Fibroblast of lung (primary cell): ENCODE measurements at regions not wholly inside any gene's neighbourhood (a gene's known extent, or its start where the extent isn't known, plus 50 kb on each side); places are given as distances from the start of the nearest gene placed in this dataset.

Source experiments
- DNase-seq, 2 donors: peaks; one replicate each; pipeline versions ENCODE4 v3.0.0 to v3.0.0-alpha.2; 2010; ENCODE audit warnings: low read depth in 2 of 2
- H2AFZ ChIP-seq: 2 replicates; pipeline ENCODE4 v1.5.1; 2012; ENCODE audit warnings: low read length, control low read depth, inconsistent platforms
- H3K27ac ChIP-seq: 2 replicates; pipeline ENCODE4 v1.5.1; 2011; ENCODE audit warnings: low read length, control low read depth; ENCODE audit not compliant: insufficient read depth
- H3K27me3 ChIP-seq: 2 replicates; pipeline ENCODE4 v1.5.1; 2011; ENCODE audit warnings: mild to moderate bottlenecking, low read length; ENCODE audit not compliant: control insufficient read depth, insufficient read depth
- H3K36me3 ChIP-seq: 2 replicates; pipeline ENCODE4 v1.5.1; 2011; ENCODE audit warnings: low read length; ENCODE audit not compliant: control insufficient read depth, insufficient read depth
- H3K4me1 ChIP-seq: 2 replicates; pipeline ENCODE4 v1.5.1; 2011; ENCODE audit warnings: low read length; ENCODE audit not compliant: control insufficient read depth, insufficient read depth; ENCODE audit errors: extremely low read depth
- H3K4me2 ChIP-seq: 2 replicates; pipeline ENCODE4 v1.5.1; 2011; ENCODE audit warnings: low read length, control low read depth; ENCODE audit not compliant: insufficient read depth; ENCODE audit errors: extremely low read depth
- H3K4me3 ChIP-seq, 4 experiments: fragments of 200-600 bp in 1 of 4; sonication (generic) in 1 of 4; replicated peaks in 1 of 4; 2 replicates each; pipeline ENCODE4 v1.5.1; 2011 to 2016; ENCODE audit warnings: low read length in 4 of 4, low read depth in 3 of 4, mild to moderate bottlenecking in 3 of 4, control low read depth in 2 of 4, inconsistent platforms in 1 of 4, mixed read lengths in 1 of 4; ENCODE audit not compliant: insufficient read depth in 1 of 4; ENCODE audit errors: control extremely low read depth in 1 of 4
- H3K79me2 ChIP-seq: 2 replicates; pipeline ENCODE4 v1.5.1; 2012; ENCODE audit warnings: mild to moderate bottlenecking, low read length, inconsistent platforms; ENCODE audit not compliant: control insufficient read depth, insufficient read depth
- H3K9ac ChIP-seq: 2 replicates; pipeline ENCODE4 v1.5.1; 2011; ENCODE audit warnings: mild to moderate bottlenecking, low read length, control low read depth; ENCODE audit not compliant: insufficient read depth
- H3K9me3 ChIP-seq: 2 replicates; pipeline ENCODE4 v1.5.1; 2012; ENCODE audit warnings: low read depth, low read length; ENCODE audit not compliant: control insufficient read depth, insufficient read depth
- H4K20me1 ChIP-seq: 2 replicates; pipeline ENCODE4 v1.5.1; 2011; ENCODE audit warnings: low read length; ENCODE audit not compliant: control insufficient read depth, insufficient read depth; ENCODE audit errors: extremely low read depth
- EZH2 ChIP-seq: IDR thresholded peaks from 2 replicates; pipeline ENCODE4 v1.5.1; 2012; ENCODE audit warnings: low read length, control low read depth, mild to moderate bottlenecking; ENCODE audit errors: missing control alignments
- TF ChIP-seq, protein P1 (sequence below), 2 donors: IDR thresholded peaks in 1 of 2; conservative IDR thresholded peaks in 1 of 2; 1 replicate in 1 of 2; 2 replicates in 1 of 2; pipeline ENCODE4 v1.5.1; 2011 to 2012; ENCODE audit warnings: low read length in 2 of 2, control low read depth in 1 of 2, inconsistent platforms in 1 of 2, low read depth in 1 of 2, mild to moderate bottlenecking in 1 of 2

DNA sequence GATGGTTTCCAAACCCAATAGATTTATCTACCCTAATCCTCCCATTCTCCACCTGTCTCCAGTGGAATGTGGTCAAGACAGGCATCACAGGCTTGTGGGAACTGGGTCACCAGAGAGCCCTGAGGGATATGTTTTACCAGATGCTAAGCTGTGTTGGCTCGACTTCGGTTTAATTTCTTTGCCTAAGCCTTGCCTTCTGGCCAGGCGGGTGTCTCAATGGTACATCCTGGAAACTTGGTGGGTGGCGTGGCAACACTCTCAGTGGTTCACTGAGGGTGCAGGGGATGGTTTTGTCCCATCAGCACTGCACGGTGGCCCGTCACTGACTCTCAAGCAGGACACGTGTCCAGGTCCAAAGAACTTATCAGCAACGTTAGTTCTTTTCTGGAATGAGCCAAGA lies 192.2 kb downstream of the TENT4A start:
- Histone ChIP-seq H3K4me2 (no peak overlapping the region), H3K9ac (no peak overlapping the region), H3K27me3 (no peaks in the 10 kb centered on the region), H3K27ac (no peak overlapping the region), H4K20me1 (no peaks in the 10 kb centered on the region), H3K4me3 (no peak overlapping the region), H3K79me2 (no peaks in the 10 kb centered on the region), H3K4me1 (no peaks in the 10 kb centered on the region), H2AFZ (no peak overlapping the region), H3K36me3 (no peaks in the 10 kb centered on the region), H3K9me3 (no peaks in the 10 kb centered on the region)
- TF ChIP-seq, protein P1, sequence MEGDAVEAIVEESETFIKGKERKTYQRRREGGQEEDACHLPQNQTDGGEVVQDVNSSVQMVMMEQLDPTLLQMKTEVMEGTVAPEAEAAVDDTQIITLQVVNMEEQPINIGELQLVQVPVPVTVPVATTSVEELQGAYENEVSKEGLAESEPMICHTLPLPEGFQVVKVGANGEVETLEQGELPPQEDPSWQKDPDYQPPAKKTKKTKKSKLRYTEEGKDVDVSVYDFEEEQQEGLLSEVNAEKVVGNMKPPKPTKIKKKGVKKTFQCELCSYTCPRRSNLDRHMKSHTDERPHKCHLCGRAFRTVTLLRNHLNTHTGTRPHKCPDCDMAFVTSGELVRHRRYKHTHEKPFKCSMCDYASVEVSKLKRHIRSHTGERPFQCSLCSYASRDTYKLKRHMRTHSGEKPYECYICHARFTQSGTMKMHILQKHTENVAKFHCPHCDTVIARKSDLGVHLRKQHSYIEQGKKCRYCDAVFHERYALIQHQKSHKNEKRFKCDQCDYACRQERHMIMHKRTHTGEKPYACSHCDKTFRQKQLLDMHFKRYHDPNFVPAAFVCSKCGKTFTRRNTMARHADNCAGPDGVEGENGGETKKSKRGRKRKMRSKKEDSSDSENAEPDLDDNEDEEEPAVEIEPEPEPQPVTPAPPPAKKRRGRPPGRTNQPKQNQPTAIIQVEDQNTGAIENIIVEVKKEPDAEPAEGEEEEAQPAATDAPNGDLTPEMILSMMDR (conservative IDR thresholded peaks at IDR 0.05 in 1 of 2, IDR thresholded peaks at IDR 0.05 in 1 of 2; ENCODE audit: low read depth in 1 of 2, low read length in 2 of 2), result no peak
- no peak for TF ChIP-seq EZH2
- no peak for DNase-seq

DNA sequence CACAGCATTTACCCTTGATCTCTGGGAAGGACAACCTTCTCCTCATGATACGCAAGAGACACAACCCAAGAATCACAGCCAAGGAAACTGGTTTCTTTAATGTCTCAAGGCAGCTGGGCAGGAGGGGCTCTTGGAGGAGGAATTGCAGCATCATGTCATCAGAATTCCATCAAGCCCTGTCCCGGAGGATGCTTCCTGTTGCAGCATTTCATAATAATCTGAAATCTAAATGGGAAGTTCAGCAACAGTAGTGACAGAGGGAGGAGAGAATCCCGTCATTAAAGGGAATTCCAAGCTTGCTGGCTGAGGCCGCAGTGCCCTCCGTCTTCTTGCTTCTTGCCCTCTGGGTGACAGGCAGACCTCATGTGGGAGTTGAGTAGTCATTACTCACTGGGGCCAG lies 192.7 kb downstream of the TENT4A start:
- Histone ChIP-seq H2AFZ (no peak overlapping the region), H3K9ac (no peak overlapping the region), H3K4me1 (no peaks in the 10 kb centered on the region), H3K4me2 (no peak overlapping the region), H3K4me3 (no peak overlapping the region), H3K27ac (no peak overlapping the region), H3K79me2 (no peaks in the 10 kb centered on the region), H3K36me3 (no peaks in the 10 kb centered on the region), H3K27me3 (no peaks in the 10 kb centered on the region), H4K20me1 (no peaks in the 10 kb centered on the region), H3K9me3 (no peaks in the 10 kb centered on the region)
- DNase-seq, result no peak
- no peak for TF ChIP-seq EZH2
- TF ChIP-seq, protein P1 (conservative IDR thresholded peaks at IDR 0.05 in 1 of 2, IDR thresholded peaks at IDR 0.05 in 1 of 2; ENCODE audit: low read depth in 1 of 2, low read length in 2 of 2), result no peak

DNA sequence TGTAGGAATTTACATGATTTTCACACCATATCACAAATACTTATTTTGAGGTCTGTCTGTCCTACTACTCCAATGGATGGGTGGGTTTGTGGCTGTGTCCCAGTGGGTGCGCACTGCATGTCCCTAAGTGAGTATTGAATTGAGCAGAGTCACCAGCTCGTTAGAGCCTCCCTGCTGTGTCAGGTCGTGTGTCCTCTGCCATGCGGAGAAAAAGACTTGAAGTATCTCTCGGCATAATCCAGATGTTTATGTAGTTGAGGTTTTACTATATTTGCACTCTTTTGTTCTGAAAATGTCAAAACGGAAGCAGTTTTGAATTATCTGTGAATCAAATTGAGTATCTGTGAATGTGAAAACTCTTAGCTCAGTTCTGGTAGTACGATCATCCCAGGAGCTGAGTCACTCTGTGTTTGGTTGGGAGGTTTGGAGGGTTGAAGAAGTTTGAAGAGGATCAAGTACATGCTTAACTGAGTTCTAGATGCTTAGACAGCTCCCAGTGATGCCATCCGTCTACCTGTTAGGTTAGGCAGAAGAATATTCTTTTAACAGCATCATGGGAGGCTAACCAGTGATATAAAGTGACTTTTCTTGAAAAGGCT lies 194.2 kb downstream of the TENT4A start:
- H3K27me3 ChIP-seq, result no peaks in the 10 kb centered on the region
- H3K9ac ChIP-seq, result no peak overlapping the region
- H3K4me1 ChIP-seq, result no peaks in the 10 kb centered on the region
- H3K27ac ChIP-seq, result no peak overlapping the region
- no peaks in the 10 kb centered on the region for H3K9me3 ChIP-seq
- TF ChIP-seq EZH2, result no peak
- TF ChIP-seq, protein P1 (conservative IDR thresholded peaks at IDR 0.05 in 1 of 2, IDR thresholded peaks at IDR 0.05 in 1 of 2; ENCODE audit: low read depth in 1 of 2, low read length in 2 of 2), result no peak
- DNase-seq, result no peak
- H3K4me3 ChIP-seq, result no peak overlapping the region
- H3K4me2 ChIP-seq, result no peak overlapping the region
- no peaks in the 10 kb centered on the region for H3K36me3 ChIP-seq
- no peaks in the 10 kb centered on the region for H4K20me1 ChIP-seq
- no peak overlapping the region for H2AFZ ChIP-seq
- no peaks in the 10 kb centered on the region for H3K79me2 ChIP-seq
